Cardiac muscle cell (in vitro differentiated cells and primary cell): ENCODE measurements at regions not wholly inside any gene's neighbourhood (a gene's known extent, or its start where the extent isn't known, plus 50 kb on each side); places are given as distances from the start of the nearest gene placed in this dataset.

Experiments used
- DNase-seq, 2 donors: peaks; one replicate each; pipeline versions ENCODE4 v3.0.0 to v3.0.0-alpha.2; 2010 to 2017; ENCODE audit warnings: low read depth in 1 of 2, low spot score in 1 of 2
- H3K27ac ChIP-seq: fragments of 200-600 bp; sonication (generic); 2 replicates; pipeline ENCODE4 v1.5.1; 2016
- H3K27me3 ChIP-seq: fragments of 200-600 bp; sonication (generic); 2 replicates; pipeline ENCODE4 v1.6.0; 2016; ENCODE audit warnings: control low read depth
- H3K36me3 ChIP-seq: fragments of 200-600 bp; sonication (generic); 2 replicates; pipeline ENCODE4 v1.5.1; 2016; ENCODE audit warnings: control low read depth
- H3K4me1 ChIP-seq: fragments of 200-600 bp; sonication (generic); 2 replicates; pipeline ENCODE4 v1.8.1; 2017; ENCODE audit warnings: low read depth, mild to moderate bottlenecking, mixed run types
- H3K4me3 ChIP-seq: fragments of 200-600 bp; sonication (generic); 2 replicates; pipeline ENCODE4 v1.5.1; 2016; ENCODE audit warnings: mild to moderate bottlenecking
- H3K9me3 ChIP-seq: fragments of 200-600 bp; sonication (generic); 2 replicates; pipeline ENCODE4 v1.5.1; 2017; ENCODE audit warnings: low read depth, mild to moderate bottlenecking, control low read depth
- TF ChIP-seq, protein P1 (sequence below): IDR thresholded peaks from 2 replicates; pipeline ENCODE4 v1.5.1; 2012; ENCODE audit warnings: low read depth, mild to moderate bottlenecking, low read length

DNA sequence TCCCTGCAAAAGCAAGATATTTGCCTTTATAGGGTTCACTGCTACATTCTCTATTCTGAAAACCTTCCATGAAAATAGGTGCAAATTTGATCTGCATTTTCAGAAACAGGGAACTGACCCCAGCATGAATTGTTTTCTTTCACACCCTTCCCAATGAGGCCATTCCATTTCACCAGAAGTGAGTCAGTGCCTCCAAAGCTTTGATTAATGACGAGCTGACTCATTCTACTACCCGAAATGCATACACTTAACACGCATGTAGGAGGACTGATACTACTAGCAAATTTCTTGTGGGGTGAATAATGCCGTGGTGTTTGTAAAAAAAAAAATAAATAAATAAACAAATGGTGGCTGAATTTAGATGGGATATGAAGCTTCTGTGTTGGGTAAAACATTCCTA is 146.9 kb upstream of the FGF13 start:
- no peaks in the 10 kb centered on the region for H3K4me1 ChIP-seq
- H3K9me3 ChIP-seq: no peaks in the 10 kb centered on the region
- no peaks in the 10 kb centered on the region for H3K36me3 ChIP-seq
- H3K27ac ChIP-seq: no peak overlapping the region
- TF ChIP-seq, protein P1, sequence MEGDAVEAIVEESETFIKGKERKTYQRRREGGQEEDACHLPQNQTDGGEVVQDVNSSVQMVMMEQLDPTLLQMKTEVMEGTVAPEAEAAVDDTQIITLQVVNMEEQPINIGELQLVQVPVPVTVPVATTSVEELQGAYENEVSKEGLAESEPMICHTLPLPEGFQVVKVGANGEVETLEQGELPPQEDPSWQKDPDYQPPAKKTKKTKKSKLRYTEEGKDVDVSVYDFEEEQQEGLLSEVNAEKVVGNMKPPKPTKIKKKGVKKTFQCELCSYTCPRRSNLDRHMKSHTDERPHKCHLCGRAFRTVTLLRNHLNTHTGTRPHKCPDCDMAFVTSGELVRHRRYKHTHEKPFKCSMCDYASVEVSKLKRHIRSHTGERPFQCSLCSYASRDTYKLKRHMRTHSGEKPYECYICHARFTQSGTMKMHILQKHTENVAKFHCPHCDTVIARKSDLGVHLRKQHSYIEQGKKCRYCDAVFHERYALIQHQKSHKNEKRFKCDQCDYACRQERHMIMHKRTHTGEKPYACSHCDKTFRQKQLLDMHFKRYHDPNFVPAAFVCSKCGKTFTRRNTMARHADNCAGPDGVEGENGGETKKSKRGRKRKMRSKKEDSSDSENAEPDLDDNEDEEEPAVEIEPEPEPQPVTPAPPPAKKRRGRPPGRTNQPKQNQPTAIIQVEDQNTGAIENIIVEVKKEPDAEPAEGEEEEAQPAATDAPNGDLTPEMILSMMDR: no peak
- peak in 1 of 2 donors; percentile 40 for DNase-seq
- no peak overlapping the region for H3K4me3 ChIP-seq
- no peaks in the 10 kb centered on the region for H3K27me3 ChIP-seq

DNA sequence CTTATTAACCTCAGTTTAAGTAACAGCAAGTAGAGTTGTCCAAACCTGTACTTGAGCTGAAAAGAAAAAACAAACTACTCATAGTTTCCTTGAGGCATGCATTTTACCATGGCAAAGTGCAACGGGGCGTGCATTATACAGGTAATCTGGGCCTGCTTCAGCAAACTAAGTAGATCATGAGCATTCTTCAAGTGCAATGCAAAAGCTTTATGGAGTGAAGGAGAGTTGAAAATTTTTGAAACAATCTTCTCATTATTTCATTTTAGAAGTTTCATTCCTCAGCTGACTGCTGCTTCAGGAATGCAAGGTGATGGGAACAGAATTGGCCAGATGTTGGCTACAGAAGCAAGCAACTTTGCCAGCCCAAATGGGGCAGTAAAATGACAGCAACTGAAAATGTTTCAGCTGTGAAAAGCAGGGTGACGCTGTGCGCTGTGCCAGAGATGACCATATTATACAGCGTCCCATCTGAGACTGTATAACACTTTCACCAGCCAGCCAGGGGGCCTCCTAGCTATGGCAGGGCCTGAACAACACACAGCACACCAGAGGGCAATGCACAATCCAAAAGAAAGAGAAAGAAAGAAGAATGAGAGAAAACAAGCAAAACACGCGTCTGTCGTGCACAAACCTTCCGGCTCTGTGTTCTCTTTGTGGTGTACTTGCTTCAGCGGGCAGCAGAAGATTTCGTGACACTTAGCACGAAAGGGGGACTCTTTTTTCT is 145.5 kb upstream of the FGF13 start:
- no peak for DNase-seq
- Histone ChIP-seq H3K27me3 (no peaks in the 10 kb centered on the region), H3K4me3 (no peak overlapping the region), H3K36me3 (no peaks in the 10 kb centered on the region), H3K4me1 (no peaks in the 10 kb centered on the region), H3K27ac (no peak overlapping the region), H3K9me3 (no peaks in the 10 kb centered on the region)
- TF ChIP-seq, protein P1: no peak

DNA sequence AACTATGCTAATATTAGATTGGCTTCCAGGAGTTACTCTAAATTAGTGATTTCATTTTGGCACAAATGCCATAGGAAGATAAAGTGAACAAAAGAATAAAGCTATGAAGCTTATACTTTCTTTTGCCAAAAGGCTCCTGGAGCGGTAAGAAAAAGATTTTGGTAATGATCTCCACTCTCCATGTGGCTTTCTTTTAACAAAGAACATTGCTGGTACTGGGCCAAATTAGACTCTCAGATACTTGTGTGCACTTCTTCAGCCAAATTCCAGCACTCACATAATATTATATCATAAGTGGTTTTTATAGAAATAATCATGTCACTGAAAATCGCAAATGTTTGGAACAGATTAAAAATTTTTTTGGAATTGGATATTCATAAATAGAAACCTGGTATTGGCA is 142.4 kb upstream of the FGF13 start:
- H3K36me3 ChIP-seq: no peaks in the 10 kb centered on the region
- no peak overlapping the region for H3K4me3 ChIP-seq
- H3K27ac ChIP-seq: no peak overlapping the region
- TF ChIP-seq, protein P1: no peak
- no peaks in the 10 kb centered on the region for H3K4me1 ChIP-seq
- H3K27me3 ChIP-seq: no peaks in the 10 kb centered on the region
- H3K9me3 ChIP-seq: no peaks in the 10 kb centered on the region
- no peak for DNase-seq

DNA sequence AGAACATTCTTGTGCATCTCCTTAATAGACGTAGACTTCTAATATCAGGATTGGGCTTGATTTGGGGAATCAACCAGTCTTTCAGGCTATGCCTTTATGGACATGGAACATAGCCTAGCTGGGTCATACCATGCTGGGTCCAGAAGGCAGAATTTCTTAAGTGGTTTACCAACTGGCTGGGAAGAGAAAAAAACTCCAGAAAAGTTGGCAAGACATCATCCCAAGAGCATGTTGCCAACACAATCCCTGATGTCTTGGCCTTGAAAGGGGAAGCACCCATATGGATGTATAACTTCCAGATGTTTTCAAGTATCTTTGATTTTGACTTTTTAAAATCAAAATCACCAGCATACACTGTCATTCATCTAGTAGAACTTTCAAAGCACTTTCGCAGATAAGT is 138.0 kb upstream of the FGF13 start:
- no peaks in the 10 kb centered on the region for H3K27me3 ChIP-seq
- DNase-seq: no peak
- H3K9me3 ChIP-seq: no peaks in the 10 kb centered on the region
- no peak overlapping the region for H3K4me3 ChIP-seq
- no peak overlapping the region for H3K27ac ChIP-seq
- TF ChIP-seq, protein P1: no peak
- H3K4me1 ChIP-seq: no peaks in the 10 kb centered on the region
- no peaks in the 10 kb centered on the region for H3K36me3 ChIP-seq

DNA sequence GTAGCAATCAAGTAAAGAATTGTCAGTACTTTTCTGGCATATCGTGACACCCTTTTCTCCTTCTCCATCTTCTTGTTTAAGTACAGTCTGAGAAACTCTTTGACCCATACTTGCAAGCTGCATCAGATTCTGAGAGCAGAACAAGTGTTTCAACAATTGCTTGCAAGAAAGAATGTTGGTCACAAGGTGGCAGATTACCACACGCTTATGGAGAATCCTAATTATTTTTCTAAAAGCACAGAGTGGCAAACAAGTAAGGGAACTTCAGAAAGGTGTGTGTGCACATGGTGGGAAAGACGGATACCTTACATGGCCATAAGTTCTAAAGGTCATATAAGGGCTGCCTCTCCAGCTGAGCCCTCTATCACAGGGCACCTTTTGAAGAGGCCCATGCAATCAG is 136.4 kb upstream of the FGF13 start:
- Histone ChIP-seq H3K27ac (no peak overlapping the region), H3K4me3 (no peak overlapping the region), H3K9me3 (no peaks in the 10 kb centered on the region), H3K36me3 (no peaks in the 10 kb centered on the region), H3K27me3 (no peaks in the 10 kb centered on the region), H3K4me1 (no peaks in the 10 kb centered on the region)
- TF ChIP-seq, protein P1: peak; percentile 7
- DNase-seq: peak; percentile 15 to 30
